Thoracic aorta (tissue), 2 donors: ENCODE measurements at regions not wholly inside any gene's neighbourhood (a gene's known extent, or its start where the extent isn't known, plus 50 kb on each side); places are given as distances from the start of the nearest gene placed in this dataset.

Experiments used
- ATAC-seq: fragments of 150-250 bp; one replicate; pipeline ENCODE4 v1.8.0; 2017; ENCODE audit warnings: low read depth; ENCODE audit not compliant: insufficient number of reproducible peaks, low FRiP score
- DNase-seq: peaks from one replicate; pipeline ENCODE4 v3.0.0-alpha.2; 2020; ENCODE audit warnings: low spot score
- H3K27ac ChIP-seq, 2 donors: fragments of 200-600 bp; sonication (generic); 1 replicate in 1 of 2; 2 replicates in 1 of 2; pipeline ENCODE4 v1.5.1; 2016; ENCODE audit warnings: mild to moderate bottlenecking in 2 of 2, moderate library complexity in 2 of 2
- H3K27me3 ChIP-seq: fragments of 200-600 bp; sonication (generic); replicated peaks from 2 replicates; pipeline ENCODE4 v1.6.0; 2016; ENCODE audit warnings: mild to moderate bottlenecking; ENCODE audit not compliant: insufficient read depth
- H3K36me3 ChIP-seq: fragments of 200-600 bp; sonication (generic); one replicate; pipeline ENCODE4 v1.5.1; 2016
- H3K4me1 ChIP-seq, 2 donors: fragments of 200-600 bp; sonication (generic); 1 replicate in 1 of 2; 2 replicates in 1 of 2; pipeline versions ENCODE4 v1.5.1 to v1.6.0; 2016; ENCODE audit warnings: low read depth in 2 of 2, mild to moderate bottlenecking in 1 of 2; ENCODE audit not compliant: control insufficient read depth in 1 of 2
- H3K4me3 ChIP-seq: fragments of 200-600 bp; sonication (generic); 2 replicates; pipeline ENCODE4 v1.5.1; 2016; ENCODE audit warnings: mild to moderate bottlenecking
- H3K9me3 ChIP-seq: fragments of 200-600 bp; sonication (generic); 2 replicates; pipeline ENCODE4 v1.5.1; 2016
- TF ChIP-seq, protein P1 (sequence below): fragments of 200-600 bp; sonication (generic); IDR thresholded peaks from one replicate; pipeline ENCODE4 v1.5.1; 2019; ENCODE audit warnings: antibody characterized with exemption

DNA sequence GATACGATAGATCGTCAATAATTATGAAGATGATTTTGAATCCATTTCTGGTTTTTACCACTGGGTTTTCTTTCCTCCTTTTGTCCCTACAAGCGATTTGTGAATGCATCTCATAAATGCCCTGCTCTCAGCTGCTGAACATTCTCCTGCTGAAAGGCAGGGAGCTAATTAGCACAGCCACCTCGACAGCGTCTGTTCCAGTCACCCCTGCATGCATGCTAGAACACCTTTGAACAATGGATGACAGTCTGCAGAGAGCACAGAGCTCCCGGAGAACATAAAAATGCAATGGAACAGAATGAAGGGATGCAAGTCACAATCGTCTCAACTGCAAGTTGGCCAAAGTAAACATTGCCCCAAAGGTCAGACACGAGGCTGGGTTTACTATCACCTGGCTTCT, 105.8 kb downstream of the SLC35B3 start:
- Histone ChIP-seq H3K9me3 (no peaks in the 10 kb centered on the region), H3K27ac (no peak overlapping the region), H3K27me3 (no peaks in the 10 kb centered on the region), H3K4me3 (no peak overlapping the region), H3K4me1 (no peaks in the 10 kb centered on the region), H3K36me3 (no peaks in the 10 kb centered on the region)
- ATAC-seq (no peak), DNase-seq (no peak)
- TF ChIP-seq, protein P1, sequence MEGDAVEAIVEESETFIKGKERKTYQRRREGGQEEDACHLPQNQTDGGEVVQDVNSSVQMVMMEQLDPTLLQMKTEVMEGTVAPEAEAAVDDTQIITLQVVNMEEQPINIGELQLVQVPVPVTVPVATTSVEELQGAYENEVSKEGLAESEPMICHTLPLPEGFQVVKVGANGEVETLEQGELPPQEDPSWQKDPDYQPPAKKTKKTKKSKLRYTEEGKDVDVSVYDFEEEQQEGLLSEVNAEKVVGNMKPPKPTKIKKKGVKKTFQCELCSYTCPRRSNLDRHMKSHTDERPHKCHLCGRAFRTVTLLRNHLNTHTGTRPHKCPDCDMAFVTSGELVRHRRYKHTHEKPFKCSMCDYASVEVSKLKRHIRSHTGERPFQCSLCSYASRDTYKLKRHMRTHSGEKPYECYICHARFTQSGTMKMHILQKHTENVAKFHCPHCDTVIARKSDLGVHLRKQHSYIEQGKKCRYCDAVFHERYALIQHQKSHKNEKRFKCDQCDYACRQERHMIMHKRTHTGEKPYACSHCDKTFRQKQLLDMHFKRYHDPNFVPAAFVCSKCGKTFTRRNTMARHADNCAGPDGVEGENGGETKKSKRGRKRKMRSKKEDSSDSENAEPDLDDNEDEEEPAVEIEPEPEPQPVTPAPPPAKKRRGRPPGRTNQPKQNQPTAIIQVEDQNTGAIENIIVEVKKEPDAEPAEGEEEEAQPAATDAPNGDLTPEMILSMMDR: no peak

DNA sequence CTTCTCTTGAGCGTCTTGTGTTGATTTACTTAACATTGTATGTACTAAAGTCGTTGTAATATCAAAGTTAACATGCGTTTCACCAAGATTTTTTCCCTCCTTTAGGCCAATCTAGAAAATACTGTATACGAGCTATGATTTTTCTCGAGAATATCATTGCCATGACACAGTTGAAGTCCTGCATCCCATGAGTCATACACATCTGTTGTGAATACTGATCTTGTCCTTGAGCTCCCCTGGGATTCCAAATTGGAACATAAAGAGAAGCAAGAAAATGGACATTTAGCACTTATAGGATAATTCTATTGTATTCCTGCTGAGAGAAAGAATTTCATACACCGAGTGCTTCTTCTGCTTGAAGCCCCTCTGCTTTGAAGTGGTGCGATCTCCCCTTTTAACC, 109.6 kb downstream of the SLC35B3 start:
- no peak overlapping the region for H3K27ac ChIP-seq
- no peaks in the 10 kb centered on the region for H3K27me3 ChIP-seq
- no peaks in the 10 kb centered on the region for H3K9me3 ChIP-seq
- H3K4me3 ChIP-seq: no peak overlapping the region
- no peak for DNase-seq
- no peak for ATAC-seq
- no peaks in the 10 kb centered on the region for H3K4me1 ChIP-seq
- TF ChIP-seq, protein P1: no peak
- H3K36me3 ChIP-seq: no peaks in the 10 kb centered on the region

DNA sequence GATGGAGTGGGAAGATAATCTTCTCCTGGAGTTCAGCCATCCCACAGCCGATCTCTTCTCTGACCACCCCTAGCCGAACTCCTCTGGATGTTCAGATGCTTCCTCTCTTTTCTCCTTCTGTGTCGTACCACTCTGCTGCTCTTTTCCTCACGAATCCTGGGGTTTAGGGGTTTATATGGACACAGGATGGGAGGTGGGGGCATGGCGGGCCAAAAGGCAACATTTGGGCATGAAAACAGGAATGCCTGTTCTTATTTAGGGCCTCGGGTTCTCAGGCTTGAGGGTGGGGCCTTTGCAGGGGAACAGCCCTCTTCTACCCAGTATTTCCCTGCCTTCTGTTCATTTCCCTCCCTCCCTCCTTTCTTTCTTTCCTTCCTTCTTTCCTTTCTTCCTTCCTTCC, 112.7 kb downstream of the SLC35B3 start:
- DNase-seq: no peak

DNA sequence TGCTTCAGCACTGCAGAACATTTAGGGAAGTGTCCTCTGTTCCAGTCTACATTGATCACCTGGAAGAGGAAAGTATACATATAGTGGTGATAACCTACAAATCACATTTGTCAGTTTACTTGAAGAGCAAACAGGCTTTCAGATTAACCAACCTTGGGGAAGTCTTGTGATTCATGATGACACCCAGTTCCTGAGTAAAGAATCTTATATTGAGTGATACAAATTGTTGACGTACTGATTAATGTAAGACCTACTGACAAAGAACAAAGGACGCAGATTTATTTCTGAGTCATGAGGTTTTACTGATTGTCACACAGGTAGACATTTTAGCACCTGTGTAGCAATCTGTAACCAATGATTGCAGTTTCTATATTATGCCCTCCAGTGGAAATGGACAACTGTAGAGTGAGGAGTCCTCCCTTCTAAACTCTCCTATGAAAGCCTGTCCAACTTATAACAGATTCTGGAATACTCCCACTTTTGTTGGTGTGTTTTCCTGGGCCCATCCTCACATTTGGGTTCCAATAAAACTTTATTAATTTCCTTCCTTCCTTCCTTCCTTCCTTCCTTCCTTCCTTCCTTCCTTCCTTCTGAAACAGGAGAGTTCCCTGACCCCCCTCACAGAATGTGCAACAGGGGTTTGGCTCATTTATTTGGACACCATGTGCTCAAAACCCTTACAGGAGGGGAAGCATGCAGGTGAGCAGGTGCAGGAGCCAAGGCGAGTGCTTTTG, 113.5 kb downstream of the SLC35B3 start:
- H3K36me3 ChIP-seq: no peaks in the 10 kb centered on the region
- no peaks in the 10 kb centered on the region for H3K27me3 ChIP-seq
- H3K9me3 ChIP-seq: no peaks in the 10 kb centered on the region
- no peak overlapping the region for H3K4me3 ChIP-seq
- H3K4me1 ChIP-seq: no peaks in the 10 kb centered on the region
- DNase-seq (no peak), ATAC-seq (no peak)
- TF ChIP-seq, protein P1: no peak
- no peak overlapping the region for H3K27ac ChIP-seq

More for the DNA sequence above, 112.7 kb downstream of the SLC35B3 start:
- Histone ChIP-seq H3K27me3 (no peaks in the 10 kb centered on the region), H3K36me3 (no peaks in the 10 kb centered on the region), H3K27ac (no peak overlapping the region), H3K4me3 (no peak overlapping the region), H3K9me3 (no peaks in the 10 kb centered on the region), H3K4me1 (no peaks in the 10 kb centered on the region)
- TF ChIP-seq, protein P1: no peak
- ATAC-seq: no peak

DNA sequence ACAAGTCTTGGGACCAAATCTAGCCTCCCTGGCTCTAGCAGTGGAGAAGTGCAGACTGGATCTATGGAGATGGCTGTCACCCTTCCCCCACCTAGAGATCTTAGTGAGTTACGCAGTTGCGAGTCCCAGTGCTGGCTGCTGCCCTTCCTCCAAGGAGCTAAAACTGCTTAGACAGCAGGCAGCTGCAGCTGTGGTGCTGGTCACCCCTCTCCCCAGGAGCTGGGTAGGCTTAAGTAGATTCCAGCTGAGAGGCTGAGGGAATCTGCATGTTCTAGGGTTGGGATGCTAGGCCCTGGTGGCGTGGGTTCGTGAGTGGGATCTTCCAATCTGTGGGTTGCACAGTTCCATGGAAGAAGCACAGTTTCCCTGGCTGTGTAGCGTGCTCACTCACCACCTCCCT, 120.2 kb downstream of the SLC35B3 start:
- TF ChIP-seq, protein P1: no peak
- no peaks in the 10 kb centered on the region for H3K4me1 ChIP-seq
- H3K36me3 ChIP-seq: no peaks in the 10 kb centered on the region
- H3K27me3 ChIP-seq: no peaks in the 10 kb centered on the region
- no peak overlapping the region for H3K27ac ChIP-seq
- DNase-seq (no peak), ATAC-seq (no peak)
- no peak overlapping the region for H3K4me3 ChIP-seq
- H3K9me3 ChIP-seq: no peaks in the 10 kb centered on the region
